B cell (primary cell): ENCODE measurements at regions not wholly inside any gene's neighbourhood (a gene's known extent, or its start where the extent isn't known, plus 50 kb on each side); places are given as distances from the start of the nearest gene placed in this dataset.

Experiments used
- EZH2 ChIP-seq: IDR thresholded peaks from 2 replicates; pipeline ENCODE4 v1.6.1; 2012; ENCODE audit warnings: borderline replicate concordance, low read depth, mild to moderate bottlenecking, moderate library complexity, low read length; ENCODE audit not compliant: insufficient read depth, poor library complexity, severe bottlenecking
- TF ChIP-seq, protein P1 (sequence below): fragments of 200-600 bp; IDR thresholded peaks from one replicate; pipeline ENCODE4 v1.8.0; 2022; ENCODE audit warnings: antibody characterized with exemption, mild to moderate bottlenecking

DNA sequence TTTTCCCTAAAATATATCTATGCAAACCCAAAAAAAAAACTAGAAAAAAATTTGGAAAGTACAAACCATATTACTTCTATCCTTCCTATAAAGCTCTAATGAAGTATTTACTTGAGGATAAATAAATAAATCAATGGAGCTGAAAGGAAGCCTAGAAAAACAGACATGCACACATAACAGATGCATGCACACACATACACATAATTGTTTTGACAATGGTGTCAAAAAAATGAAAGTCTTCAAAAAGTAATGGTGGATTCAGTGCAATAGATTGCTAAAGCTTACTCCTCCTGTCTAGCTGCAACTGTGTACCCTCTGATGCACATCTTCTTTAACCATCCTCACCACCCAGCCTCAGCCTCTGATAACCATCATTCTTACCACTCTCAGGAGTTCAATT is 521.9 kb upstream of the RGS18 start:
- TF ChIP-seq, protein P1, sequence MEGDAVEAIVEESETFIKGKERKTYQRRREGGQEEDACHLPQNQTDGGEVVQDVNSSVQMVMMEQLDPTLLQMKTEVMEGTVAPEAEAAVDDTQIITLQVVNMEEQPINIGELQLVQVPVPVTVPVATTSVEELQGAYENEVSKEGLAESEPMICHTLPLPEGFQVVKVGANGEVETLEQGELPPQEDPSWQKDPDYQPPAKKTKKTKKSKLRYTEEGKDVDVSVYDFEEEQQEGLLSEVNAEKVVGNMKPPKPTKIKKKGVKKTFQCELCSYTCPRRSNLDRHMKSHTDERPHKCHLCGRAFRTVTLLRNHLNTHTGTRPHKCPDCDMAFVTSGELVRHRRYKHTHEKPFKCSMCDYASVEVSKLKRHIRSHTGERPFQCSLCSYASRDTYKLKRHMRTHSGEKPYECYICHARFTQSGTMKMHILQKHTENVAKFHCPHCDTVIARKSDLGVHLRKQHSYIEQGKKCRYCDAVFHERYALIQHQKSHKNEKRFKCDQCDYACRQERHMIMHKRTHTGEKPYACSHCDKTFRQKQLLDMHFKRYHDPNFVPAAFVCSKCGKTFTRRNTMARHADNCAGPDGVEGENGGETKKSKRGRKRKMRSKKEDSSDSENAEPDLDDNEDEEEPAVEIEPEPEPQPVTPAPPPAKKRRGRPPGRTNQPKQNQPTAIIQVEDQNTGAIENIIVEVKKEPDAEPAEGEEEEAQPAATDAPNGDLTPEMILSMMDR, result no peak
- no peak for TF ChIP-seq EZH2
